Keratinocyte (primary cell): ENCODE measurements at regions not wholly inside any gene's neighbourhood (a gene's known extent, or its start where the extent isn't known, plus 50 kb on each side); places are given as distances from the start of the nearest gene placed in this dataset.

Source experiments
- CTCF ChIP-seq, 3 experiments: IDR thresholded peaks in 1 of 3; conservative IDR thresholded peaks in 1 of 3; optimal IDR thresholded peaks in 1 of 3; 2 replicates in 2 of 3; 3 replicates in 1 of 3; pipeline versions ENCODE3 to v1.5.1; 2011; ENCODE audit warnings: low read length in 3 of 3, mild to moderate bottlenecking in 3 of 3, moderate library complexity in 2 of 3, control low read depth in 1 of 3, inconsistent platforms in 1 of 3; ENCODE audit not compliant: insufficient read depth in 2 of 3; ENCODE audit errors: extremely low read depth in 1 of 3
- EZH2 ChIP-seq: IDR thresholded peaks from one replicate; pipeline ENCODE4 v1.6.1; 2012; ENCODE audit warnings: inconsistent platforms, mild to moderate bottlenecking, low read length, moderate library complexity

- TF ChIP-seq CTCF (optimal IDR thresholded peaks at IDR 0.05 in 1 of 3, IDR thresholded peaks at IDR 0.05 in 1 of 3, conservative IDR thresholded peaks at IDR 0.05 in 1 of 3; ENCODE audit: extremely low read depth in 1 of 3, insufficient read depth in 2 of 3, low read length in 3 of 3) (no peak), EZH2 (no peak)
Observed at GRCh38 chr6:18545726-18546125, 158.6 kb downstream of the RNF144B start.
